ENCODE measurements at regions not wholly inside any gene's neighbourhood (a gene's known extent, or its start where the extent isn't known, plus 50 kb on each side); places are given as distances from the start of the nearest gene placed in this dataset.

GRCh38 chr9:1743121-1743960 is 271.8 kb upstream of the SMARCA2 start:
- Histone ChIP-seq H4K20me1 (replicated peaks; ENCODE audit: control insufficient read depth, extremely low read depth, insufficient read depth, low read length) (no peaks in the 10 kb centered on the region), H3K27me3 (ENCODE audit: control insufficient read depth in 2 of 2, insufficient read depth in 2 of 2, low read length in 2 of 2) (no peaks in the 10 kb centered on the region), H3K36me3 (ENCODE audit: control insufficient read depth in 2 of 2, extremely low read depth in 1 of 2, insufficient read depth in 2 of 2, low read length in 2 of 2) (no peaks in the 10 kb centered on the region), H3K79me2 (ENCODE audit: control insufficient read depth, insufficient read depth, low read length) (no peaks in the 10 kb centered on the region), H3K27ac (ENCODE audit: insufficient read depth, low read depth, low read length) (no peak overlapping the region), H3K4me3 (replicated peaks in 1 of 3; ENCODE audit: insufficient read depth in 1 of 3, low read depth in 1 of 3, low read length in 3 of 3) (no peak overlapping the region), H3K9ac (replicated peaks; ENCODE audit: extremely low read depth, insufficient read depth, low read length) (no peak overlapping the region), H3K4me2 (ENCODE audit: insufficient read depth, low read length) (no peak overlapping the region), H2AFZ (ENCODE audit: low read depth, low read length) (no peak overlapping the region), H3K9me3 (replicated peaks; ENCODE audit: control insufficient read depth, insufficient read depth, low read length) (no peaks in the 10 kb centered on the region), H3K4me1 (ENCODE audit: control insufficient read depth, extremely low read depth, insufficient read depth, low read length) (no peaks in the 10 kb centered on the region), H3K9me1 (replicated peaks; ENCODE audit: control insufficient read depth, extremely low read depth, insufficient read depth, low read length) (no peaks in the 10 kb centered on the region)
- ChIA-PET CTCF (no interaction called here), POLR2A (no interaction called here)
- TF ChIP-seq FOS (IDR thresholded peaks at IDR 0.05; ENCODE audit: borderline replicate concordance, insufficient read depth, low read length) = no peak
- no peak for TF ChIP-seq JUN (IDR thresholded peaks at IDR 0.05; ENCODE audit: borderline replicate concordance, insufficient read depth, insufficient read length, low read depth)
- TF ChIP-seq EZH2 (IDR thresholded peaks at IDR 0.05; ENCODE audit: borderline replicate concordance, low read depth, low read length, severe bottlenecking) = no peak
- no peak for TF ChIP-seq MAX (IDR thresholded peaks at IDR 0.05; ENCODE audit: insufficient read depth, insufficient read length)
- TF ChIP-seq POLR2A (IDR thresholded peaks at IDR 0.05; ENCODE audit: low read depth, low read length) = no peak
- TF ChIP-seq GATA2 (IDR thresholded peaks at IDR 0.05; ENCODE audit: insufficient read depth, insufficient read length, low read depth, low read length) = no peak
- no peak for TF ChIP-seq MYC (IDR thresholded peaks at IDR 0.05; ENCODE audit: low read depth, low read length)
- no peak for TF ChIP-seq CTCF (IDR thresholded peaks at IDR 0.05; ENCODE audit: extremely low read depth in 1 of 2, insufficient read depth in 1 of 2, low read depth in 1 of 2, low read length in 2 of 2)
- no peak for TF ChIP-seq POLR2AphosphoS5 (IDR thresholded peaks at IDR 0.05; ENCODE audit: insufficient read depth, low read depth, low read length)
- dilution Hi-C loops (cut with MboI; ENCODE audit: extremely low pct_ligation_motif_present, low sequenced_read_pairs) (no loop called here), intact Hi-C loops (cut with micrococcal nuclease) (no loop called here)
- no TSS peak for BruUV-seq (replicated peaks)
- DNase-seq (ENCODE audit: low read depth, low spot score) (no peak), FAIRE-seq (no peak)

Measured in endothelial cell of umbilical vein (primary cell).